ENCODE measurements at regions not wholly inside any gene's neighbourhood (a gene's known extent, or its start where the extent isn't known, plus 50 kb on each side); places are given as distances from the start of the nearest gene placed in this dataset.
A peak's percentile ranks its signal among the peaks of the same experiment; 100 is the strongest.
"Not testable (repeated sequence)": the region's sequence is repeated elsewhere in the genome, so short reads cannot be mapped to it uniquely, and the experiment has no call there.

- DNase-seq (ENCODE audit: low read depth, low spot score), result no peak
These were observed 83.5 kb upstream of the ADPGK start for GRCh38 chr15:72866866-72867616.

- DNase-seq (ENCODE audit: low read depth, low spot score), result no peak
These were observed 82.6 kb upstream of the ADPGK start for GRCh38 chr15:72866182-72866581.

- no peak for DNase-seq (ENCODE audit: low read depth, low spot score)
These were observed 81.9 kb upstream of the ADPGK start for GRCh38 chr15:72865486-72865885.

- DNase-seq (ENCODE audit: low read depth, low spot score), result no peak
These were observed 81.1 kb upstream of the ADPGK start for GRCh38 chr15:72864681-72865080.

GRCh38 chr15:72861354-72861910, 77.9 kb upstream of the ADPGK start:
- no peak for DNase-seq (ENCODE audit: low read depth, low spot score)

- no peak for DNase-seq (ENCODE audit: low read depth, low spot score)
These were observed 76.2 kb upstream of the ADPGK start for GRCh38 chr15:72859757-72860145.

GRCh38 chr15:72859017-72859756, 75.6 kb upstream of the ADPGK start:
- DNase-seq (ENCODE audit: low read depth, low spot score), result no peak

GRCh38 chr15:72858205-72858604, 74.6 kb upstream of the ADPGK start:
- no peak for DNase-seq (ENCODE audit: low read depth, low spot score)

- no peak for DNase-seq (ENCODE audit: low read depth, low spot score)
These were observed 73.9 kb upstream of the ADPGK start for GRCh38 chr15:72857331-72858063.

GRCh38 chr15:72856549-72857040, 73.0 kb upstream of the ADPGK start:
- DNase-seq (ENCODE audit: low read depth, low spot score), result no peak

GRCh38 chr15:72855791-72856190, 72.2 kb upstream of the ADPGK start:
- no peak for DNase-seq (ENCODE audit: low read depth, low spot score)

GRCh38 chr15:72852273-72852672, 68.7 kb upstream of the ADPGK start:
- DNase-seq (ENCODE audit: low read depth, low spot score), result no peak

GRCh38 chr15:72851586-72851985, 68.0 kb upstream of the ADPGK start:
- DNase-seq (ENCODE audit: low read depth, low spot score), result no peak

GRCh38 chr15:72850833-72851232, 67.3 kb upstream of the ADPGK start:
- DNase-seq (ENCODE audit: low read depth, low spot score), result no peak

- no peak for DNase-seq (ENCODE audit: low read depth, low spot score)
These were observed 64.2 kb upstream of the ADPGK start for GRCh38 chr15:72847806-72848205.

GRCh38 chr15:72847033-72847432, 63.5 kb upstream of the ADPGK start:
- no peak for DNase-seq (ENCODE audit: low read depth, low spot score)

GRCh38 chr15:72845981-72846383, 62.4 kb upstream of the ADPGK start:
- DNase-seq (ENCODE audit: low read depth, low spot score), result no peak

- DNase-seq (ENCODE audit: low read depth, low spot score), result no peak
These were observed 60.5 kb upstream of the ADPGK start for GRCh38 chr15:72844067-72844466.

- not testable (repeated sequence) for DNase-seq (ENCODE audit: low read depth, low spot score)
These were observed 59.8 kb upstream of the ADPGK start for GRCh38 chr15:72843340-72843739.

GRCh38 chr15:72840114-72840513, 56.6 kb upstream of the ADPGK start:
- no peak for DNase-seq (ENCODE audit: low read depth, low spot score)

GRCh38 chr15:72838311-72838731, 54.8 kb upstream of the ADPGK start:
- DNase-seq (ENCODE audit: low read depth, low spot score), result peak; percentile 45

Data from smooth muscle cell of the brain vasculature (primary cell).